ENCODE measurements at regions not wholly inside any gene's neighbourhood (a gene's known extent, or its start where the extent isn't known, plus 50 kb on each side); places are given as distances from the start of the nearest gene placed in this dataset.

DNA sequence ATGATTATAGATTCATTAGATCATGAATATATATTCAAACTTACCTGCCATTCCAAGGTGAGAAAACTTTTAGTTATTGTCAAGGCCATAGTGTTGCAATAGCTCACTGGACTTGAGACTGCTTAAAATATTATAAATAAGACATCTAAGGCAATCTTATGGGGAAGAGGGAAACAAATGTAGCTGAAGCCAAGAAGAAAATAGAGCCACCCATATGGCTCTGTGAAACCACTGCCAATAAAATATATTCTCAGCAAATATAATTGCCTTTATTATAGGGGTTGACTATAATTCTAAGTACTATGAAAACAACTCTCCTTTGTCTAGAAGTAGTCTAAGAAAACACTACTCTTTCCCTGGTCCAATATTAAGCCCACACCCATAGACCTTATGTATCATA is 938.5 kb downstream of the FSTL5 start:
- DNase-seq (ENCODE audit: low read depth) = no peak

DNA sequence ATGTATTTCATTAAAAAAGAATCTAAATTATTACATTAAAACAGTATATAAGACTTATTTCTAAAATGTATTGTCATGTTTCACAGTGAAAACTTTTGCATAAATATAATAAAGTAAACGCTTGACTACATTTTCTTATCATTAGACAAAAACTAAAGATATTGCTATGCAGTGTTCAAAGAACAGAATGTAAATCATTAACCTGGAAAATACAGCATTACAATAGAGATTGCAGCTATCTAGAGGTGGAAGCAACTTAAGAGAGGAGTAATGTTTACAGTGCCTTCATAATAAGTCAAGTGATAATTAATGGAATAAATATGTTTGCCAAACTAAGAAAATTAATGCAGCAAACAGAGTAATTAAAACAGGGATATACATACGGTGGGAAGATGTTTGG is 940.9 kb downstream of the FSTL5 start:
- peak; percentile 9 for DNase-seq (ENCODE audit: low read depth)

DNA sequence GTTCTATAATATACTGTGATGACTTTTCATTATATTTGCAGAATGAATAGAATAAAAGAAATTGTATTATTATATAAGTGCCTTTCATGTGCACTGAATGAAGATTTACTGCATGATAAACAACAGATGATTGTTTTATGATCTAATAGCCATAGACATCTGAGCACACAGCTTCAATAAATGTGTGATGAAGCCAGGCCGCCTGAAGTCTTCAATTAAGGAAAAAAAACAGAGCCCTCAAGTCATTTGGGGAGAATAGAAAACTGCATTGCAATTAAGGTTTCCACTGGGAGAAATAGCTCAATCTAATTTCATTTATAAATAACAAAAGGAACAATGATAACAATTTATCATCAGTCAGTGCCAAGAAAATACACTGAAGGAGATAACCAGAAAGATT is 955.2 kb downstream of the FSTL5 start:
- DNase-seq (ENCODE audit: low read depth) = no peak

DNA sequence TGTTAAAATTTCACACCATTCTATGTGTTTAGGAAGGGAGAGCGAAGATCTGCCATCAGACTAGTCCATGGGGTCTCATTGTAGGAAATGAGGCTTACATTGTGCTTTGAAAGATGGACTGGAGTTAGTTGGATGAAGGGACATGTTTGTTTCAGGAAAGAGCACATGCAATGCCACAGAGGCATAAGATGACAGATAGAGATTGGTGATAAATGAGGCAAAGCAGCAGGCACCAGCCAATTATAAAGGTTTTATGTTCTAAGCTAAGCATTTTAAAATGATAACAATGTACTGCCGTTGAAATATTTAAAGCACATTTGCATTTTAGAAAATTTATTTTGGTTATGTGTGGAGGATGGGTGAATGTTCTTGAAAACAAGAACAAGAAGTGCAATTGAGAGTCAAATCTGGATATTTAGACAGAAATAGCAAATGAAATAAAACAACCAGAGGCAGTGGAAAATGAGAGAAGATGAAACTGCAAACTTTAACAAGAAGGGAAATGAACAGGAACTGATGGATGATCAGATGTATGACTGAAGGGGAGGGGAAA is 957.2 kb downstream of the FSTL5 start:
- DNase-seq (ENCODE audit: low read depth) = no peak

DNA sequence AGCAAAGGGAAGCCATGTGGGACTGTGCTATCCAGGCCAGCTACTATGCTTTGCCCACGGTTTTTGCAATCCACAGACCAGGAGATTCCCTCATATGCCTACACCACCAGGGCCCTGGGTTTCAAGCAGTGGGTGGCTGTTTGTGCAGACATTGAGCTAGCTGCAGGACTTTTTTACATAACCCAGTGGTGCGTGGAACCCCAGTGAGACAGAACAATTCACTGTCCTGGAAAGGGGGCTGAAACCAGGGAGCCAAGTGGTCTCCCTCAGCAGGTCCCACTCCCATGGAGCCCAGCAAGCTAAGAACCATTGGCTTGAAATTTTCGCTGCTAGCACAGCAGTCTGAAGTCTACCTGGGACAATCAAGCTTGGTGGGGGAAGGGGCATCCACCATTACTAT is 959.9 kb downstream of the FSTL5 start:
- no peak for DNase-seq (ENCODE audit: low read depth)

DNA sequence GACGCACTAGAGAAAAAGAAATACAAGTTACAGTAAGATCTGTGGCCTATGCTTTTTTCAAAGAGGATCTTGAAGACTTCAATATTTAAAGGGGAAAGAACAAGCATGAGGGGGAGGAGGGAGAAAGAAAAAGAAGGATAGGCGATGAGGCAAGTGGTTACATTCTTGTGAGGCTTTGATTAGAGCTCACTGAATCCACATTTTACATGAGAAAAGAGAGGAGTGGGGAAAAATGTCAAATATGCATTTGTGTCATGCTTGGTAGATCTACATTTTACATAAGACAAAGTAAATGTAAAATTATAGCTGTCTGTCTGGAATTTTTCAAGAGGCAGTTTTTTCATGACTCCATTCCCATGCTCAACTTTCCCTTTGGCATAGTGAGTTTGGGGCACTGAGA is 965.9 kb downstream of the FSTL5 start:
- DNase-seq (ENCODE audit: low read depth) = no peak

DNA sequence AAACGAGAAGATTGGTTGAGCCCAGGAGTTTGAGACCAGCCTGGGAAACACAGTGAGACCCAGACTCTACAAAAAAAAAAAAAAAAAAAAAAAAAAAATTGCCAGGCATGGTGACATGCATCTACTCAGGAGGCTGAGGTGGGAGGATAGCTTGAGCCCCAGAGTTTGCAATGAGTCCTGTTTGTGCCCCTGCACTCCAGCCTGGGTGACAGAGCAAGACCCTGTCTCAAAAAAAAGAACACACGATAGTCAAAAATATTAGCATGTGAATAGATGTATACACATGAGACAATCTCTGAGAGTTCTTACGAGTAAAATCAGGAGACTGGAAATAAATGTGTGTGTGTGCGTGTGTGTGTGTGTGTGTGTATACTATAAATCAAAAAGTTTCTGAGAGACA is 966.3 kb downstream of the FSTL5 start:
- DNase-seq (ENCODE audit: low read depth) = no peak

DNA sequence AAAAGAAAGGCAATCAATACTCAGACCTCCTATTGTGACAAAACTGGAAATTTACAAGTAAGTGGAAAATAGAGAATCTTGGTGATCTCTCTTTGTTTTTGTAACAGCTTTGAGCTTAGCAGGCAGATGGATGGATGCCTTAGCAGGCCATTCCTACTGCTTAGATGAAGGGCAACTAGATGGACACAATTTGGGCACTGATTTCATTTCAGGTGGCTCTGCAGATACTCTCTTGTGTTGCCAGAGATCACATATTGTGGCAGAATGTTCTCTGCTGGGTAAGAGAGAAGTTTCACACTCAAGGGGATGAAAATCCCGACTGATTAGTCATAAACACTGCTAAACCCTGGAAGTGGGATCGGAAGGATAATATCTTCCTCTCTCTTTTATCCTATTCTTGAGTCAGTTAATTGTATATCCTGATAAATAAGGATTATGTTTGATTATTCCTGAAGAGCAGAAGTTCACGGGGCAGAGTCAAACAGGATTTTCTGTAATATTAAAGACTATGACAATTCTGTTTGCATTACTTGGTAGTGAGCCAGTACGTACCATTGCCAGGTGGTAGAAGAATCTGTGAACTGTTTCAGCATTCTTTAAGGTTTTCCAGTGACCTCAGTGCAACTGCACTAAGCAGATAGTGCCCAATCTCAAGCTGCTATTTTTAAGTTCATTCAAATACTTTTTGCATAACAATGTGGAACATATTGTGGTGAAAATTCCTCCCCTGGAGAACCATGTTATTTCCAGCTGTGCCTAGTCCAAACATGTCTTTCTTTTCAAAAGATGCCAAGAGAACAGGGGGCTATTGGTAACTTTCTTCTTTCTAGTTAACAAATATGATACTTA is 974.3 kb downstream of the FSTL5 start:
- DNase-seq (ENCODE audit: low read depth) = no peak

DNA sequence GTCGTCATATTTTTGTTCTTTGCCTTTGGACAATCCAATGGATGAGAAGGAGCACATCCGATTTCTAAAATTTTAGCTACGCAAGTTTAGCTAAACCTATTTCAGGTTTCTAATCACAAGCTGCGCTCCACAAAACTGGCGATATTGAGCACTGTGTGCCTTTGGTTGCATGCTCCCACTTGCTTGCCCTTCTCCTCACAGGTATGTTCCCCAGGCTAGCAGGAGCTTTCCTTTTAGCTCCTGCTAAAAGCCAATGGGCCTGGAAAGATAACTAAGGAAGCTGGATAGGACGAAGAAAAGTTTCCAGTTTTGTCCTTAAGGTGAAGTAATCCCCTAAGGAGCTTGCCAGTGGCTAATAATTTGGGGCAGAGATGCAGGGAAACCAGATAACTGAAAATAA is 975.2 kb downstream of the FSTL5 start:
- no peak for DNase-seq (ENCODE audit: low read depth)

DNA sequence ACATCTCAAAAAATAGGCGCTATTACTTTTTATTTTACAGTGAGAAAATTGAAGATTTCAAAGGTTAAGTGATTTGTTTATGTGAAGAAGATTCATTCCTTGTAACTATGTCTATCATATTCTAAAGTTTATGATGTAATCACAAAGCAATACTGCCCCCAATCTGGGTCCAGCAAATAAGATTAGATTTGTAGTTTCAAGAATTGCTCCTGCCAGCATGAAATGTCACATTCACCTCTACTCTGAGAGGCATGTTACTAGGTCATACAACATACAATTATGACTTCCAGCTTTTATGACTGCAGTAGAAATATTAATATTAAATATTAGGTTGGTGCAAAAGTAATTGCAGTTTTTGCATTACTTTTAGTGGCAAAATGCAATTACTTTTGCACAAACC is 976.2 kb downstream of the FSTL5 start:
- no peak for DNase-seq (ENCODE audit: low read depth)

DNA sequence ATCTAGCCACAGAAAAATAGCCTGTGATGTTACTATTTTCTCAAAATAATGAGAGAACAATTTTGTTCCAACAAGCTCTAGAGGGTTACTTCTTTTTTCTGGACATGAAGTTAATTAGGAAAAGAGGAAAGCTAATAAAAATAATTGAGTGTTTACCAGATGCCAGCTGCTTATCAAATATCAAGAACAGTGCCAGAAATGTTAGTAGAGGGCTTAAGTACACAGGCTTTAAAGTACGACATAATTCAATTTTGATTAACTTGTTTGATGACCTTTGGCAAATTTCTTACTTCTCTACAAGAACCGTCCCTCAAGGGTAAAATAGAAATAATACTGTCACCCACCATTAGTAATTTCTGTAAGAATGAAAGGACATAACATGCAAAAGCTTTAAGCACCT is 977.0 kb downstream of the FSTL5 start:
- DNase-seq (ENCODE audit: low read depth) = no peak

DNA sequence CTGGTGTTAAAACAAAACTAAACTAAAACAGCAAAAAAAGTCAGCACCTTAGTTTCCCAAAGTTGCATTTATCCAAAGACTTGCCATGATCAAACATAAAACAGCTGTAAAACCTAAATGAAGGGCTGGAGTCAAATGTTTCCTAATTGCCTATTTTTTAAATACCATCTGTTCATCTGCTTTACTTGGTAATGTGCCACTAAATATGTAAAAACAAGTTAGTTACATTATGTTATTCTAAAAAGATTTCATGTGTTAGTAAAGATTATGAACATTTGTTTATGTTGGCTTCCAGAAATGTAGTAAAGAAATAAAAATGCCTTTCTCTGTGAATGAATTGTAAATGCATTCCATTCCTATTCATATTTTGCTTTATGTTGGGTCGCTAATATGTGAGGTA is 977.8 kb downstream of the FSTL5 start:
- no peak for DNase-seq (ENCODE audit: low read depth)

DNA sequence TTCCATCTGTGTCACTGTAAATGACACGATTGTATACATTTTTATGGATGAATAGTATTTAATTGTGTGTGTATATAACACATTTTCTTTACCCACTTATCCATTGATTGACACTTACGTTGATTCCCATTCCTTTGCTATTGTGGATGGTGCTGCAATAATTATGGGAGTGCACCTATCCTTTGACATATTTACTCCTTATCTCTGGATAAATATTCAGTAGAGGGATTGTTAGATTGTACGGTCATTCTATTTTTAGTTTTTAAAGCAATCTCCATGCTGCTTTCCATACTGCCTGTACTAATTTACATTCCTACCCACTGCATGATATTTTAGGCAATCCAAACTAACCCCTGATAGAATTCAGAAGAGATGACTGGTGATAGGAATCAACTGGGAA is 980.1 kb downstream of the FSTL5 start:
- DNase-seq (ENCODE audit: low read depth) = no peak

DNA sequence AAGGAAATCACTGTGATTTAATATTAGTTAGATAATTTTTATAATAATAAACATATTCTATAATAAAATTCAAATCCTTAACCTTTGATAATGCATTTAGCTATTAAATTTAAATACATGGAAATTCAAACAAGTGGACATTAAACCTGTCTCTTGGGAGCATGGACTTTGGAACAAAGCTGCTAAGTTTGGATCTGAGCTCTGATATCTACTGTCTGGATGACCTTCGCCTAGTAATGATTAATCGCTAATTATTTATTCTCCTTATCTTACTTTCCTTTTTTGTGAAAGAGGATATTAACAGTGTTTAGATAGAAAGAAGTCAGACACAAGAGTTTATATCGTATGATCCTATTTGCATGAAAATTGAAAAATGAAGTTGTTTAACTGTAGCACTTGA is 980.9 kb downstream of the FSTL5 start:
- DNase-seq (ENCODE audit: low read depth) = no peak

DNA sequence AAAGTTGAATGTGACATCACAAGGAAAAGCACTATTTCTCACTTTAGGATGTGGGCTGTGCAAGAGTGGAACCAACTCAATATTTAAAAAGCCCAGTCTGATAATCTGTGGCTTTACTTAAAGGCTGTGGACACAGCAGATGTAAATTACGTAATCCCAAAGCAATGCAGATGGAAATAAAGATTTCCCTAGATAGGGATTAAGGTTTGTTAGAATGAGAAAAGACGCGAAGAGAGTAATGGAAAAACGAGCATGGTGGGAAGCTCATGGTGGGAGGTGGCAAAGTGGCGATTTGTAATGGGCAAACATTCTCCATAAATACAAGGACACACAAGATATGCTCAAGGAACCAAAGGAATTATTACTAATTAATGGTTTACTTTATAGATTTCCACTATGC is 985.5 kb downstream of the FSTL5 start:
- DNase-seq (ENCODE audit: low read depth) = no peak

DNA sequence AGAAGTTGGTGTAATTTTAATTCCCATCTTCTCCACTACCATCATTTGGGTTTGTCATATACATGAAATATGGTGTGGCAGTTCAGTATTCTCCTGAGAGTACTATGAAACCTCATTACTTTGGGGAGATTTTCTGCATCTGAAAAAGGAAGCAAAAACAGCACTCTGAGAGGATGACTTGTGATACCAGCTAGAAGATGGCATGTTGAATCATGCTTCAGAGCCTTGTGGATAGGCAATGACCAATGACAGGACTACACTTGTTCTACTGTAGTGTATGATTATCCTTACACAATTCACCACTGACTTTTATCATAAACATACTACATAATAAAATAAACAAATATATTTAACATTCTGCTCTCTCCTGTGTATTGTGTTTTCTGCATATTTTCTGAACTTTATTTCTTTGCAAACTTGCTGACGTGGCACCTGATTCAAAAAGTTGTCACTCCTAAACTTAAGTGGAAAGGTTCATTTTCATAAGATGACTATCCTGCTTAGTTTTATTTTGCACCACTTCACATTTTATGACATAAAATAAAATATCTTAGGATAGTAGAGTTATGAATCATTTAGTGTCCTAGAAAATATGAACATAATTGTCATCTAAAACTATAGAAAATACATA is 991.3 kb downstream of the FSTL5 start:
- DNase-seq (ENCODE audit: low read depth) = no peak

DNA sequence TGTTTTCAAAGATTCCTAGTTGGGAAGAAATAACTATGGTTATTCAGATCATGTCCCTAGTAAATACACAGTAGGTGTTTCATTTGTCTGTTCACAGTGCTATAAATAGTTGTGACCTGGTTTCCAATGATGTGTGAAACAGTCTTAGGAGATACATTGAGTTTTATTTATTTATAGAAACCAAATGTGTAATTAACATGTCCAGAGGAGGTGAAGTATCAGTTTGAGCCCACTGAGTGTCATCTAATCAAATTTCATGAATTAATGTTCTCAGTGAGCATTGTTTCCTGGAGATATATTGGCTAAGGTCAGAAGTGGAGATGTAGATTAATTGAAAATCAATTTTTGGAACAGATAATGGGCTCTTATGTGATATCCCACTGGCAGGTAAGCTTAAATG is 996.3 kb downstream of the FSTL5 start:
- no peak for DNase-seq (ENCODE audit: low read depth)

DNA sequence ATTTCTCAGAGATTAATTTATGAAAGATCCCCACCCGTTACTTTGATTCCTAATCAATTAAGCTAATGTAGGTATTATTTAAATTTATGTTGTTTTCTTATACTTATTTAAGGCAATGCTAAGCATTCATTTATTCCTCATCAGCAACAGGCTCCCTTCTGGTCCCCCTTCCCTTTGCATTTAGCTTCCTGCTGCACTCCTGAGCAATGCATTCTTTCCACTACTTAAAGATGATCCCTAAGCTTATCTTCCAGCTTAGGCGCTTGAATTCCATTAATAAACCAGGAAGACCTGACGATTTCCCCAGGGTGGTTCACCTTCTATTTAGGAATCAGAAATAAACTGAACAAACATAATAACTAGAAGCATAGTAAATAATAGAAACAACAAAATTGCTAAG is 1003.1 kb downstream of the FSTL5 start:
- no peak for DNase-seq (ENCODE audit: low read depth)

DNA sequence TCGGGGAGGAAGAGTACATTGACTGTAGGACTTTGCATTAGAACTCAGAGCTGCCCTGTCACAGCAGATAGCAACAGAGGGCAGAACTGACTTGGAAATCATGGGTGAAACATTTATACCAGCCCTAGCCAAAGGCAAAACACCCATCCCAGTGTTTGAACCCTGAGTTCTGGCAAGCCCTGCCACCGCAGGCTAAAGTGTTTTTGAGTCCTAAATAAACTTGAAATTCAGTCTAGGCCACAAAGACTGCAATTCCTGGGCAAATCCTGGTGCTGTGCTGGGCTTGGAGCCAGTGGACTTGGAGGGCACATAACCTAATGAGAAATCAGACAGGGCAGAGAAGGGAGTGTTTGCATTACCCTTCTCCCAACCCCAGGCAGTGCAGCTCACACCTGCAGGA is 1015.7 kb downstream of the FSTL5 start:
- no peak for DNase-seq (ENCODE audit: low read depth)

DNA sequence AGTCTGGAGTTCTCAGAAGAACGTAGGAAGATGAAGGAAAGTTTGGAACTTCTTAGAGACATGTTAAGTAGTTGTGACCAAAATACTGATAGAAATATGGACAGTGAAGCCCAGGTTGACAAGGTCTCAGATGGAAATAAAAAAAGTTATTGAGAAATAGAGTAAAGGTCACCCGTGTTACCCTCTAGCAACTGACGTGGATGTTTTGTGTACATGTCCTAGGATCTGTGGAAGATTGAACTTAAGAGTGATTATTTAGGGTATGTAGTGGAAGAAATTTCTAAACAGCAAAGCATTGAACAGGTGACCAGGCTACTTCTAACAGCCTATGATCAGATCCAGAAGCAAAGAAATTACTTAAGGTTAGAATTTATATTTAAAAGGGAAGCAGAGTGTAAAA is 1020.4 kb downstream of the FSTL5 start:
- DNase-seq (ENCODE audit: low read depth) = no peak

DNA sequence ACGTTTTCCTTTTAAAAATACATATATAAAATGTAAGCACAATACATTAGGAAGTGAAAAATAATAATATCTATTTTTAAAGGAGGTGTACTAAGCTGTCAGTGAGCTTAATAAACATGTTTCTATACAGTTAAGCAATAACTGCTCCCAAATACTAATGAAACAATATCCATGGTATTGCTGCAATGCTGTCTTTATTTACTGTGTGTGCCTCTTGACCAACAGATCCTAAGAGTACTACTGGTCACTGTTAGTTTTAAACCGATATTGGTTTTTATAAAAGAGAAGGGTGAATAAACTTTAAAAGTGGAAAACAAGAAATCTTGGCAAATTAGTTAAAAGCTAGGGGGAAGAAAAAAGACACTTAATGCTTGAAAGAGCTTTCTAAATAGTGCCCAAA is 1029.0 kb downstream of the FSTL5 start:
- no peak for DNase-seq (ENCODE audit: low read depth)

DNA sequence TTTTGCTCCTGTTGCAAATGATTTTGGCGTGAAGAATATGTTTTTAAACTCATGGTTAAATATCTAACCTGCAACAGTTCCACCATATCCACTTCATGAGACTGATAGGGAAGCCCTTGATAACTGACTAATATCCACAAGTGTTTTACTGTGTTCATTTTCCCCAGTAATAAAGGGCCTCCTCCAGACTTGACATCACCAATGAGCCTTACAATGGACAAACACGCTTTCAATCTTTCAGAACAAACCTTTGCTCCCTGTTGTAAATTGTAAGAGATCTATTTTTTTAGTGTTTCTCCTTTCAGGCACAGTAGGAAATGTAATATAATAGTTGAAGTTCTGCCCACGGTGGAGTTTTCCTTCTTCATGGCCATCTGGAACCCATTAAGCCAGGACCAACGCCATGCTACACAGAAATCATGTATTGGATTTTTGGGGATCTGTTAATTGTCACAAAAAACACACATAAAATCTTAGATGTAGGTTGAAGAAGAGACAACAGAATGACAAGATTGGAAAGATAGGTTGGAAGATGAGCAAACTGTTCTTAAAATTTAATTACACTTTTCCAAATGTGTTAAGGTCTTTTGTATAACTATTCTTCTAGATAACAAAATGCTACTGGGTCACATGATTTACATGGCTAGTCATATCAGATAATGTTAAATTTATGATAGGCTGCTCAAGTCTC is 1030.1 kb downstream of the FSTL5 start:
- peak; percentile 1 for DNase-seq (ENCODE audit: low read depth)

Measured in renal cortical epithelial cell (primary cell).